ENCODE measurements at regions not wholly inside any gene's neighbourhood (a gene's known extent, or its start where the extent isn't known, plus 50 kb on each side); places are given as distances from the start of the nearest gene placed in this dataset.

- no peak for DNase-seq
Observed at GRCh38 chr6:113805811-113806495, 51.2 kb upstream of the MARCKS start.

Data from inflammatory macrophage treated with lipopolysaccharide for 1 hour (primary cell).